ENCODE measurements at regions not wholly inside any gene's neighbourhood (a gene's known extent, or its start where the extent isn't known, plus 50 kb on each side); places are given as distances from the start of the nearest gene placed in this dataset.

- TF ChIP-seq CTCF (IDR thresholded peaks at IDR 0.05; ENCODE audit: insufficient read depth, low read length) (no peak), POLR2AphosphoS5 (IDR thresholded peaks at IDR 0.05; ENCODE audit: low read depth) (no peak)
- TF ChIP-seq, protein P1, sequence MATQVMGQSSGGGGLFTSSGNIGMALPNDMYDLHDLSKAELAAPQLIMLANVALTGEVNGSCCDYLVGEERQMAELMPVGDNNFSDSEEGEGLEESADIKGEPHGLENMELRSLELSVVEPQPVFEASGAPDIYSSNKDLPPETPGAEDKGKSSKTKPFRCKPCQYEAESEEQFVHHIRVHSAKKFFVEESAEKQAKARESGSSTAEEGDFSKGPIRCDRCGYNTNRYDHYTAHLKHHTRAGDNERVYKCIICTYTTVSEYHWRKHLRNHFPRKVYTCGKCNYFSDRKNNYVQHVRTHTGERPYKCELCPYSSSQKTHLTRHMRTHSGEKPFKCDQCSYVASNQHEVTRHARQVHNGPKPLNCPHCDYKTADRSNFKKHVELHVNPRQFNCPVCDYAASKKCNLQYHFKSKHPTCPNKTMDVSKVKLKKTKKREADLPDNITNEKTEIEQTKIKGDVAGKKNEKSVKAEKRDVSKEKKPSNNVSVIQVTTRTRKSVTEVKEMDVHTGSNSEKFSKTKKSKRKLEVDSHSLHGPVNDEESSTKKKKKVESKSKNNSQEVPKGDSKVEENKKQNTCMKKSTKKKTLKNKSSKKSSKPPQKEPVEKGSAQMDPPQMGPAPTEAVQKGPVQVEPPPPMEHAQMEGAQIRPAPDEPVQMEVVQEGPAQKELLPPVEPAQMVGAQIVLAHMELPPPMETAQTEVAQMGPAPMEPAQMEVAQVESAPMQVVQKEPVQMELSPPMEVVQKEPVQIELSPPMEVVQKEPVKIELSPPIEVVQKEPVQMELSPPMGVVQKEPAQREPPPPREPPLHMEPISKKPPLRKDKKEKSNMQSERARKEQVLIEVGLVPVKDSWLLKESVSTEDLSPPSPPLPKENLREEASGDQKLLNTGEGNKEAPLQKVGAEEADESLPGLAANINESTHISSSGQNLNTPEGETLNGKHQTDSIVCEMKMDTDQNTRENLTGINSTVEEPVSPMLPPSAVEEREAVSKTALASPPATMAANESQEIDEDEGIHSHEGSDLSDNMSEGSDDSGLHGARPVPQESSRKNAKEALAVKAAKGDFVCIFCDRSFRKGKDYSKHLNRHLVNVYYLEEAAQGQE (IDR thresholded peaks at IDR 0.05; ENCODE audit: insufficient replicate concordance, low read depth): no peak
Measured at GRCh38 chrX:143094417-143095023, 68.8 kb downstream of the SPANXN4 start.
